COR-L47 (cell line): ENCODE measurements at regions not wholly inside any gene's neighbourhood (a gene's known extent, or its start where the extent isn't known, plus 50 kb on each side); places are given as distances from the start of the nearest gene placed in this dataset.

Experiments used
- DNase-seq: peaks from one replicate; lab custom pipeline; 2025; lab: John Stamatoyannopoulos, UW

- DNase-seq, result no peak
Measured at GRCh38 chr1:86229405-86229975, 72.9 kb upstream of the COL24A1 start.

GRCh38 chr1:86228546-86228945, 72.0 kb upstream of the COL24A1 start:
- DNase-seq, result no peak

- no peak for DNase-seq
Measured at GRCh38 chr1:86227026-86227425, 70.5 kb upstream of the COL24A1 start.

- DNase-seq, result no peak
Measured at GRCh38 chr1:86226204-86226603, 69.6 kb upstream of the COL24A1 start.

GRCh38 chr1:86224651-86225310, 68.2 kb upstream of the COL24A1 start:
- no peak for DNase-seq

- DNase-seq, result no peak
Measured at GRCh38 chr1:86218859-86219258, 62.3 kb upstream of the COL24A1 start.

GRCh38 chr1:86214605-86215004, 58.0 kb upstream of the COL24A1 start:
- no peak for DNase-seq

- no peak for DNase-seq
Measured at GRCh38 chr1:86209346-86209745, 52.8 kb upstream of the COL24A1 start.

GRCh38 chr1:86207323-86207722, 50.8 kb upstream of the COL24A1 start:
- peak; percentile 70 for DNase-seq
